ENCODE measurements at regions not wholly inside any gene's neighbourhood (a gene's known extent, or its start where the extent isn't known, plus 50 kb on each side); places are given as distances from the start of the nearest gene placed in this dataset.

- intact Hi-C loops (cut with DNase I; ENCODE audit: low total_unique reads) = no loop called here
- no peaks in the 10 kb centered on the region for H3K9me3 ChIP-seq
- peaks cover 0 to 9% of the 10 kb centered on the region in 2 donors for H3K27me3 ChIP-seq
- TF ChIP-seq CTCF (IDR thresholded peaks at IDR 0.05) = no peak
- no peak overlapping the region for H3K27ac ChIP-seq
- no peak overlapping the region for H3K4me3 ChIP-seq
- no peak for DNase-seq
- H3K4me1 ChIP-seq = no peaks in the 10 kb centered on the region
- no peaks in the 10 kb centered on the region for H3K36me3 ChIP-seq
Observed at GRCh38 chr6:166721576-166721975, 94.5 kb upstream of the RPS6KA2 start.

GRCh38 chr6:166720856-166721255 is 93.8 kb upstream of the RPS6KA2 start:
- Histone ChIP-seq H3K27ac (no peak overlapping the region), H3K36me3 (no peaks in the 10 kb centered on the region), H3K4me1 (no peaks in the 10 kb centered on the region), H3K27me3 (peaks cover 0 to 9% of the 10 kb centered on the region in 2 donors), H3K4me3 (no peak overlapping the region), H3K9me3 (no peaks in the 10 kb centered on the region)
- intact Hi-C loops (cut with DNase I; ENCODE audit: low total_unique reads) = no loop called here
- no peak for TF ChIP-seq CTCF (IDR thresholded peaks at IDR 0.05)
- DNase-seq = no peak

- no peaks in the 10 kb centered on the region for H3K36me3 ChIP-seq
- intact Hi-C loops (cut with DNase I; ENCODE audit: low total_unique reads) = no loop called here
- no peak for DNase-seq
- H3K4me3 ChIP-seq = no peak overlapping the region
- H3K27me3 ChIP-seq = peaks cover 0 to 4% of the 10 kb centered on the region in 2 donors
- no peaks in the 10 kb centered on the region for H3K9me3 ChIP-seq
- H3K27ac ChIP-seq = no peak overlapping the region
- no peaks in the 10 kb centered on the region for H3K4me1 ChIP-seq
- TF ChIP-seq CTCF (IDR thresholded peaks at IDR 0.05) = no peak
Observed at GRCh38 chr6:166719019-166719418, 92.0 kb upstream of the RPS6KA2 start.

- no peak overlapping the region for H3K4me3 ChIP-seq
- no peaks in the 10 kb centered on the region for H3K36me3 ChIP-seq
- no peak overlapping the region for H3K27ac ChIP-seq
- peaks cover 0 to 1% (median 0%) of the 10 kb centered on the region in 4 donors for H3K4me1 ChIP-seq
- no peak for TF ChIP-seq CTCF (IDR thresholded peaks at IDR 0.05)
- H3K27me3 ChIP-seq = peaks cover 0 to 4% of the 10 kb centered on the region in 2 donors
- no peaks in the 10 kb centered on the region for H3K9me3 ChIP-seq
- intact Hi-C loops (cut with DNase I; ENCODE audit: low total_unique reads) = no loop called here
- no peak for DNase-seq
Observed at GRCh38 chr6:166718516-166718915, 91.5 kb upstream of the RPS6KA2 start.

- intact Hi-C loops (cut with DNase I; ENCODE audit: low total_unique reads) = no loop called here
Observed at GRCh38 chr6:166716910-166717617, 90.0 kb upstream of the RPS6KA2 start.

More at GRCh38 chr6:166716910-166717617, 90.0 kb upstream of the RPS6KA2 start:
- no peaks in the 10 kb centered on the region for H3K36me3 ChIP-seq
- no peak for TF ChIP-seq CTCF (IDR thresholded peaks at IDR 0.05)
- H3K27ac ChIP-seq = no peak overlapping the region
- DNase-seq = no peak
- H3K27me3 ChIP-seq = no peaks in the 10 kb centered on the region
- peaks cover 0 to 4% (median 0%) of the 10 kb centered on the region in 4 donors for H3K4me1 ChIP-seq
- peaks cover 0 to 5% (median 4%) of the 10 kb centered on the region in 3 donors for H3K9me3 ChIP-seq
- no peak overlapping the region for H3K4me3 ChIP-seq
